Erythroblast (primary cell): ENCODE measurements at regions not wholly inside any gene's neighbourhood (a gene's known extent, or its start where the extent isn't known, plus 50 kb on each side); places are given as distances from the start of the nearest gene placed in this dataset.
"Not testable (repeated sequence)": the region's sequence is repeated elsewhere in the genome, so short reads cannot be mapped to it uniquely, and the experiment has no call there.

ENCODE experiments used
- DNase-seq, 2 experiments: peaks; one replicate each; lab custom pipeline; 2025; lab: John Stamatoyannopoulos, UW
- GATA1 ChIP-seq: IDR thresholded peaks from 2 replicates; pipeline ENCODE4 v1.6.1; 2011; ENCODE audit warnings: low read depth, mild to moderate bottlenecking, control low read depth, low read length, moderate library complexity
- POLR2A ChIP-seq: IDR thresholded peaks from 2 replicates; pipeline ENCODE4 v1.6.1; 2011; ENCODE audit warnings: mild to moderate bottlenecking, low read length

- DNase-seq, result no peak
- TF ChIP-seq POLR2A (no peak), GATA1 (no peak)
Measured at GRCh38 chr3:193822492-193823212, 229.6 kb downstream of the OPA1 start.

DNA sequence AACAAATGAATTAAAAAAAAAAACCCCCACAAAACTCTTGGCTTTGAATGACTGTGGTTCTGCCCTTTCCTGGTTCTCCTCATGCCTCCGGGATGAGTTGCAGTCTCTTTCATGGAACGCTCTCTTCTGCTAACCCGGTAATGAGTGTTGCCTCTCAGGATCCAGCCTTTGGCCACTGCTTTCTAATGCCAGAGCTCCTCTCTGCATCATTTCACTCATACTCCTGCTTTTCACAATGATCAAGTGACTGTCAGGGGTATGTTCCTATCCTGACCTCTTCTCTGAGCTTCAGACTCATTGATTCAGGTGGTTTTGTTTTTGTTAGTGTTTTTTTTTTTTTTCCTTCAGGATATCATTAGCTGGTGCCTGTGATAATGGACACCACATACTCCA lies 230.2 kb downstream of the OPA1 start:
- not testable (repeated sequence) for DNase-seq

DNA sequence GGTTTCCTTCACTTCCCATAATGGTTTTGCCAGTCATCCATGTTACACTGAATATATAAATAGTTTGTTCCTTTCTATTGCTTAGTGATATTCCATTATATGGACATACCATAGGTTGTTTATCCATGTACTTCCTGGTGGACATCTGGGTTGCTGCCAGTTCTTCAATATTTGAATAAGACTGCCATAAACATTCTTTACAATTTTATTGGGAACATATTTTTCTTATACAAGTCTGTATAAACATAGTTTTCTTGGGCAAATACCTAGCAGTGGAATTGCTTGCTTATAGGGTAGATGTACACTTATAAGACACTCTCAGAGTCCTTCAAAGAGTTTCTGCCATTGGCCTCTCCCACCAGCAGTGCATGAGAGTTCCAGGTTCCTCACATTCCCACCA lies 231.4 kb downstream of the OPA1 start:
- TF ChIP-seq GATA1 (no peak), POLR2A (no peak)
- DNase-seq, result no peak

DNA sequence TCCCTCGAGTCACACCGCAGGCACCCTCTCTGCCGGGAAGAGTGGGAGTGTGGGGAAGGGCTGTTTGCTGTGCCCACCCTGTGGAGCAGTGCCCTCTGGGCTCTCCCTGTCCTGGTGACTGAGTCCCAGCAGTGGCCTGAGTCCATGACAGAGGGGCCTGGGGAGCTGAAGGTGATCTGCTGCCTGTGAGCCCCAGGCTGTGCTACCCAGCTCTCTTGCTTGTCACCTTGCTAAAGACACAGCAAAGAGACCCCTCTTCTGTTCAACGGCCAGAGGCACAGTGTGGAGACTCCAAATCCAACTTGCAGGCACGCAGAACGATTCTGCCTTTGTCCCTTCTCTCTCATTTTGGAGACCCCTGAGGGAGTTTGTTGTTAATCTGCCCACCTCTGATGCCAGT lies 232.6 kb downstream of the OPA1 start:
- TF ChIP-seq POLR2A, result no peak
- no peak for TF ChIP-seq GATA1
- DNase-seq, result no peak

- DNase-seq, result peak in 1 of 2 experiments; percentile 48
- no peak for TF ChIP-seq GATA1
- TF ChIP-seq POLR2A, result no peak
Measured at GRCh38 chr3:193826159-193826795, 233.3 kb downstream of the OPA1 start.

GRCh38 chr3:193827040-193827669 lies 234.1 kb downstream of the OPA1 start:
- DNase-seq, result no peak
- TF ChIP-seq GATA1, result no peak
- no peak for TF ChIP-seq POLR2A

- DNase-seq, result no peak
- TF ChIP-seq GATA1 (no peak), POLR2A (no peak)
Measured at GRCh38 chr3:193827871-193828270, 234.9 kb downstream of the OPA1 start.

GRCh38 chr3:193828477-193828876 lies 235.5 kb downstream of the OPA1 start:
- no peak for TF ChIP-seq GATA1
- no peak for TF ChIP-seq POLR2A

DNA sequence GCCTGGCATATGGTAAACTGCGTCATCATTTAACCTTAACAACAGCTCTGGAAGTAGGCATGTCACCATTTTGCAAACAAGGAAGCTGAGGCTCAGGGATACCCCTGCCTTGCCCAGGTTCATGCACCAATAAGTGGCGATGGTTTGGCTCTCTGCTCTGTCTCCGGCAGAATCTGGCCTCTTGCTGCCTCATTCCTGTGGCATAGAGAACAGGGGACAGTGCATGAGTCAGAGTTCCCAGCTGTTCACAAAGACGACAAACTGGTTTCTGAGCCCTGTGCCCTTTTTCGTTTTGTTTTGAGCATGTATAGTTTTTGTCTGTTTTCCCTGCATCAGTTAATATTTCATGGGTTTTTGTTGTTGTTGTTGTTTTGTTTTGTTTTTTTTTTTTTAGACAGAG lies 236.8 kb downstream of the OPA1 start:
- TF ChIP-seq GATA1, result no peak
- no peak for TF ChIP-seq POLR2A
- no peak for DNase-seq

More at GRCh38 chr3:193828477-193828876, 235.5 kb downstream of the OPA1 start:
- DNase-seq, result no peak

- TF ChIP-seq GATA1 (no peak), POLR2A (no peak)
- DNase-seq, result peak in 1 of 2 experiments; percentile 19
Measured at GRCh38 chr3:193830791-193831191, 237.8 kb downstream of the OPA1 start.

DNA sequence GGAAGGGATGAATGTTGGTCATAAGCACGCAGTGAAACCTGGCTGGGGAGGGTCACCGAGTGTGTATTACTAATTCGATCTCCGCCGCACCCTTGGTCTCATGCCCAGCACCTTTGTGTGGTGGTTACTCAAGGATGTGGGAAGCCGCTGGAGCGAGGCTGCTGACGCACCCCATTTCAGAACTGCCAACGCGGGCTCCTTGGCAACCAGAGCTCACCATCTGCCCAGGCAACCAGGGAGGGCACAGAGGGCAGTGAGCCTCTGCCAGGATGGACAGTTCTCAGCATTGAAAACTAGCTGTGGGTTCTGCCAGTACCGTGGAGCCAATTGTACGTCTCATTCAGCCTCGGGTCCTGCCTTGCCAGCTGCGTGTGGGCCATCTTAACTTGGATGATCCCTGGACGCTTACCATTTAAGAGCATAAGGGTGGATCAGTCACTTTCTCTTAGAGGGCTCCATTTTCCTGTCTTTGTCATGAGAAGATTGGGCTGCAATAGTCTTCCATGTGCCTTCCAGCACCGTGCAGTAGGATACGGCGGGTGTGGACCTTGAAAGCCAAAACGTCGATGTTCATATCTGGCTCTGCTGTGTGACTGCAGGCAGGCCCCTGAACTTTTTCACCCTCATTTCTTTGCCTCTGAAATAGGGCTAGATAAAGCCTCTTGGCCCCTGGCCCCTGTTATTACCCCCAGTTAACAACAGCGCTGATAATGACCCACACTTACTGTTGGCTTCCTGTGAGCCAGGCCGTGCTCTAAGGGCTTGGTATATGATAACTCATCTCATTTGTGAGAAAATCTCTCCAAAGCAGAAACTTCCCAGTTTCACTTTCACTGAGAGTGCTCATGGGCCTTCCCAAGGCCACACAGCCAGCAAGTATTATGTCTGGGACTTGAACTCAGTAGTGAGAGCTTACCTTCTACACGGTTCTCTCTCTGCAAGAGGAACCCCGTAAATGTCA lies 238.8 kb downstream of the OPA1 start:
- TF ChIP-seq GATA1, result no peak
- no peak for TF ChIP-seq POLR2A
- DNase-seq, result peak; percentile 21 to 30

DNA sequence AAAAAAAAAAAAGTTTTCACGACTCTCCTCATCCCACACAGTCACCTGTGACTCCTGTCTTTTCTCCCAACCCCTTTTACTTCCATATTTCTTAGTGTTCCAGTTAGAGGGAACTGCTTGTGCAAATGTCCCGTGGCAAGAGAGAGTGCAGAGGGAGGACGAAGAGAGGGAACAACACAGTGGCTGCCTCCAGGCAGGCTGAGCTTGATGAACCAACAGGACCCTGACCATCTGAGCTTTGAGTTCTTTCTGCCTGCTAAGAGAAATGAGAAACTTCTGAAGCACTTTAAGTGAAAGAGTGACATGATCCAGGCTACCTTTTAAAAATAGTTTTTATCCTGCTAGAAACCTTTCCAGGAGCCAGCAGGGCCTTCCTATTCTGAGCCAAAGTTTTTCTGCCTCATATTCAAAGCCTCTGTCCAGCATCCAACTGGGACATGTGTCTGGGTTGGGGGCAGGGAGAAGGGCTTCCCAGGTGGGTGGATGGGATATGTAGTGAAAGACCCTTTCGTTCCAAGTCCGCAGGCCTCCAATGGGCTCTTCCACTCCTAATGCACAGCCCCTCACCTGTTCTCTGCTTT lies 239.9 kb downstream of the OPA1 start:
- no peak for TF ChIP-seq GATA1
- no peak for DNase-seq

GRCh38 chr3:193833592-193833991 lies 240.6 kb downstream of the OPA1 start:
- DNase-seq, result no peak
- no peak for TF ChIP-seq POLR2A
- TF ChIP-seq GATA1, result no peak

- TF ChIP-seq GATA1 (no peak), POLR2A (no peak)
- no peak for DNase-seq
Measured at GRCh38 chr3:193835414-193835813, 242.4 kb downstream of the OPA1 start.
